ENCODE measurements at regions not wholly inside any gene's neighbourhood (a gene's known extent, or its start where the extent isn't known, plus 50 kb on each side); places are given as distances from the start of the nearest gene placed in this dataset.

GRCh38 chr2:34011684-34012083, 412.6 kb upstream of the FAM98A start:
- WGBS (ENCODE audit: insufficient coverage, insufficient replicate concordance, low lambda C conversion rate, missing lambda C conversion rate), result 41% methylated on average over 2 of the region's 2 CpGs
- no peak for TF ChIP-seq ZNF217 (IDR thresholded peaks at IDR 0.05)
- no peak for TF ChIP-seq IKZF2 (IDR thresholded peaks at IDR 0.05)
- no peak for TF ChIP-seq HSF1 (IDR thresholded peaks at IDR 0.05; ENCODE audit: low read depth, low read length)
- no peak for TF ChIP-seq STAT3 (IDR thresholded peaks at IDR 0.05; ENCODE audit: low read depth, low read length)
- no peak for TF ChIP-seq SREBF1 (IDR thresholded peaks at IDR 0.05; ENCODE audit: low read length)
- no peak for TF ChIP-seq ZNF207 (IDR thresholded peaks at IDR 0.05; ENCODE audit: borderline replicate concordance)
- no peak for TF ChIP-seq PML (IDR thresholded peaks at IDR 0.05; ENCODE audit: low read length)
- TF ChIP-seq ZBTB40 (IDR thresholded peaks at IDR 0.05; ENCODE audit: borderline replicate concordance), result no peak
- no peak for TF ChIP-seq KAT2A (conservative IDR thresholded peaks at IDR 0.05; ENCODE audit: control insufficient read depth, low read depth, low read length)
- TF ChIP-seq CHD4 (IDR thresholded peaks at IDR 0.05), result no peak
- no peak for TF ChIP-seq TCF7 (IDR thresholded peaks at IDR 0.05; ENCODE audit: borderline replicate concordance)
- TF ChIP-seq ZNF592 (IDR thresholded peaks at IDR 0.05), result no peak
- no peak for TF ChIP-seq YY1 (IDR thresholded peaks at IDR 0.05; ENCODE audit: low read depth, low read length)
- TF ChIP-seq KLF5 (IDR thresholded peaks at IDR 0.05; ENCODE audit: partially characterized antibody), result no peak
- TF ChIP-seq PAX8 (IDR thresholded peaks at IDR 0.05), result no peak
- no peak for TF ChIP-seq BMI1 (IDR thresholded peaks at IDR 0.05; ENCODE audit: borderline replicate concordance)
- DNase-seq (ENCODE audit: low read depth, low spot score), result no peak
- no peak overlapping the region for H3K4me2 ChIP-seq (ENCODE audit: control insufficient read depth, insufficient read depth)
- no TSS peak for BruUV-seq (replicated peaks)
- no peak overlapping the region for H3K27ac ChIP-seq (ENCODE audit: control insufficient read depth, insufficient read depth)
- no peak for ATAC-seq
- H3K36me3 ChIP-seq (ENCODE audit: control insufficient read depth in 2 of 2, insufficient read depth in 2 of 2, low read length in 1 of 2), result no peaks in the 10 kb centered on the region
- ChIA-PET POLR2A (no interaction called here), RAD21 (ENCODE audit: unreplicated experiment) (interaction anchor here (1.4 to 1.6 kb wide), 2 partner anchors 10 to 82 kb away, joined by 3 to 6 read pairs; no protein-coding TSS in a partner anchor), CTCF (interaction anchor here (1.0 to 2.4 kb wide), 2 partner anchors 36 to 1400 kb away, joined by 3 to 21 read pairs; no protein-coding TSS in a partner anchor), SMC1A (ENCODE audit: uncharacterized antibody, unreplicated experiment) (interaction anchor here (1.7 kb wide), 1 partner anchor 727 kb away, joined by 5 read pairs; no protein-coding TSS in a partner anchor)
- H3K27me3 ChIP-seq (replicated peaks in 1 of 2; ENCODE audit: control insufficient read depth in 2 of 2, insufficient read depth in 2 of 2, low read length in 1 of 2), result no peaks in the 10 kb centered on the region
- intact Hi-C loops (cut with micrococcal nuclease; ENCODE audit: unreplicated experiment), result loop anchor here (1.0 to 10.0 kb wide), 5 partner anchors 553 to 1416 kb away; no protein-coding TSS in a partner anchor
- H3K9ac ChIP-seq (ENCODE audit: control insufficient read depth, insufficient read depth, low read length), result no peak overlapping the region
- H3K79me2 ChIP-seq (ENCODE audit: control insufficient read depth, insufficient read depth, low read length), result no peaks in the 10 kb centered on the region
- in situ Hi-C loops (cut with MboI), result loop anchor here (10.0 kb wide), 1 partner anchor 1413 kb away; no protein-coding TSS in a partner anchor
- H2AFZ ChIP-seq (ENCODE audit: control insufficient read depth, low read depth, low read length), result no peak overlapping the region
- no peak overlapping the region for H3K4me3 ChIP-seq
- no peak for FAIRE-seq
- no peaks in the 10 kb centered on the region for H3K9me3 ChIP-seq (replicated peaks; ENCODE audit: control insufficient read depth, insufficient read depth, low read length)
- no peaks in the 10 kb centered on the region for H3K4me1 ChIP-seq (ENCODE audit: control insufficient read depth, insufficient read depth, low read length)
- no peaks in the 10 kb centered on the region for H4K20me1 ChIP-seq (ENCODE audit: control insufficient read depth, insufficient read depth)

Data from GM12878 (cell line).